ENCODE measurements at regions not wholly inside any gene's neighbourhood (a gene's known extent, or its start where the extent isn't known, plus 50 kb on each side); places are given as distances from the start of the nearest gene placed in this dataset.

- intact Hi-C loops (cut with DNase I): no loop called here
- Histone ChIP-seq H3K27ac (no peak overlapping the region), H3K4me1 (no peaks in the 10 kb centered on the region), H3K36me3 (replicated peaks in 1 of 2; ENCODE audit: insufficient read depth in 1 of 2, low read depth in 2 of 2) (no peaks in the 10 kb centered on the region), H3K27me3 (no peaks in the 10 kb centered on the region), H3K9me3 (no peaks in the 10 kb centered on the region), H3K4me3 (no peak overlapping the region)
- ATAC-seq: no peak
- WGBS, 2 donors: 41 to 54% methylated on average over 1 of the region's 1 CpG
- no peak for DNase-seq
- TF ChIP-seq POLR2A (IDR thresholded peaks at IDR 0.05): no peak
- TF ChIP-seq CTCF (IDR thresholded peaks at IDR 0.05): no peak
Observed at GRCh38 chr13:103190841-103191240, 124.6 kb upstream of the SLC10A2 start.

DNA sequence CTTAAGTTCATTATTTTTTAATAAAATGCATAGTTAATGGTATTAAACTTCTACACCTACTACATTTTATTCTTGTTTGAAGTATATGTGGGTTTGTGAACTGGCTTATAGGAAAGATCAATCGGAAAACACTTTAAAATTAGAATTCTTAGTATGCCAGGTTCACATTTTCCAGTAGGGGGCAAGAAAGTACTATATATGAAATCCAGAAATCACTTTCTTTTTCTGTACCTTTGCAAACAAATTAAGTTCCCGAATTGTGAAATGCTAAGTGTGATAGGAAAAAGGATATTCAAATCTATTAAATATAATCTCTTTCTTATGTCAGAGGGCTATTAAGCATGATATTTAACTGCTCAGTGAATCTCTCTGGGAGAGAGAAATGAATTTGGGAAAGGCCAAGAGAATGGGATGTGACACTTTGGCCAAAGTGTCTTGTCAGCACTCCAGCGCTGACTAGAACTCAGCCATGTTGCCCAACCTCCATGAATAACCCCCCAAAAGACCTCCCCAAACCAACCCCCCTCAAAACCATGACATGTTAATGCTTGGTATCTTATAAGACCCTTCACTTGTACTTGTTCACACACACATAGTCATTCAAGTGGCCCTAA, 122.6 kb upstream of the SLC10A2 start:
- ATAC-seq: no peak
- Histone ChIP-seq H3K27ac (no peak overlapping the region), H3K36me3 (replicated peaks in 1 of 2; ENCODE audit: insufficient read depth in 1 of 2, low read depth in 2 of 2) (no peaks in the 10 kb centered on the region), H3K4me1 (no peaks in the 10 kb centered on the region), H3K27me3 (no peaks in the 10 kb centered on the region), H3K4me3 (no peak overlapping the region), H3K9me3 (no peaks in the 10 kb centered on the region)
- intact Hi-C loops (cut with DNase I): no loop called here
- DNase-seq: no peak
- TF ChIP-seq CTCF (IDR thresholded peaks at IDR 0.05) (peak in 6 of 7 experiments; percentile 19 to 47 (median 46)), POLR2A (IDR thresholded peaks at IDR 0.05) (no peak)
- 21 to 28% methylated on average over 3 of the region's 3 CpGs for WGBS, 2 donors

- H3K27me3 ChIP-seq: no peaks in the 10 kb centered on the region
- no peak overlapping the region for H3K4me3 ChIP-seq
- intact Hi-C loops (cut with DNase I): no loop called here
- 36 to 46% methylated on average over 10 of the region's 10 CpGs for WGBS, 2 donors
- DNase-seq: peak in 1 of 4 donors; percentile 6
- no peak overlapping the region for H3K27ac ChIP-seq
- H3K9me3 ChIP-seq: no peaks in the 10 kb centered on the region
- no peaks in the 10 kb centered on the region for H3K36me3 ChIP-seq (replicated peaks in 1 of 2; ENCODE audit: insufficient read depth in 1 of 2, low read depth in 2 of 2)
- H3K4me1 ChIP-seq: no peaks in the 10 kb centered on the region
- ATAC-seq: no peak
- no peak for TF ChIP-seq POLR2A (IDR thresholded peaks at IDR 0.05)
- no peak for TF ChIP-seq CTCF (IDR thresholded peaks at IDR 0.05)
Observed at GRCh38 chr13:103187721-103188156, 121.5 kb upstream of the SLC10A2 start.

DNA sequence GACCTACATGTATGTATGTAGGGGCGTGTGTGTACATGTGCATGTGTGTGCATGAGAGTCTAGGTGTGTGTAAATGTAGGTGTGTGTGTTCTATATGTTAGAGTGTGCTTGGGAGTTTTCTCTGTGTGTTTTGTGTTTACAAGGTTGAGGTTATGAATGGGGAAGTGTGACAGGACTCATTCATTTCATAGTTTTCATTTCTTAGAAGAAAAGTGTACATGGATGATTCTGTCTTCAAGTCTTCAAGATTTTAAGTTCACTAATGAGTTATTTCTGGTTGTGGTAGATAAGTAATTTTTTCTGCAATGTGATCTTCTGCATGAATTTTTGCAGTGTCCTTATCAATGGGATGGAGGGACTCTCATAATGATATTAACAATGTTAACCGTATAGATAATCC, 118.2 kb upstream of the SLC10A2 start:
- WGBS, 2 donors: 67 to 71% methylated on average over 2 of the region's 2 CpGs
- Histone ChIP-seq H3K4me3 (no peak overlapping the region), H3K36me3 (replicated peaks in 1 of 2; ENCODE audit: insufficient read depth in 1 of 2, low read depth in 2 of 2) (no peaks in the 10 kb centered on the region), H3K9me3 (no peaks in the 10 kb centered on the region), H3K4me1 (no peaks in the 10 kb centered on the region), H3K27ac (no peak overlapping the region), H3K27me3 (no peaks in the 10 kb centered on the region)
- ATAC-seq: no peak
- intact Hi-C loops (cut with DNase I): no loop called here
- no peak for TF ChIP-seq POLR2A (IDR thresholded peaks at IDR 0.05)
- no peak for TF ChIP-seq CTCF (IDR thresholded peaks at IDR 0.05)
- DNase-seq: no peak
